ENCODE measurements at regions not wholly inside any gene's neighbourhood (a gene's known extent, or its start where the extent isn't known, plus 50 kb on each side); places are given as distances from the start of the nearest gene placed in this dataset.

DNA sequence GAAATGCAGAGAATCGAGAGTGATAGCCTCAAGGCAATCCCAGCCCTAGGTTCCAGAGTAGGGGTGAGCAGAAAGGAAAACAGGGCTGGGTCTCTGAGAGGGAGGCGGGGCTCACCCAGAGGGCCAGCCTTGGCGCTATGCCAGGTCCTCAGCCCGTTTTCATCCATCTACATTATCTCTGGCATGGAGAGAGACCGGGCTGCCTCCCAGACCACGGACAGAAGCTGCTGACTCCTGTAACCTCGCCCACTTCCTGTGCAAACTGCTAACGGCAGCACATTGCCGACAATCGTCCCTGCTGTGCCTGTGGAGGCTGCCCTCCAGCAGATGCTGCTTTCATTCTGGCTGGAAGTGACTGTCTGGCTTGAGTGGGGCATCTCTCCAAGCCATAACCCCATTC is 569.1 kb downstream of the NPHP4 start:
- TF ChIP-seq, protein P1, sequence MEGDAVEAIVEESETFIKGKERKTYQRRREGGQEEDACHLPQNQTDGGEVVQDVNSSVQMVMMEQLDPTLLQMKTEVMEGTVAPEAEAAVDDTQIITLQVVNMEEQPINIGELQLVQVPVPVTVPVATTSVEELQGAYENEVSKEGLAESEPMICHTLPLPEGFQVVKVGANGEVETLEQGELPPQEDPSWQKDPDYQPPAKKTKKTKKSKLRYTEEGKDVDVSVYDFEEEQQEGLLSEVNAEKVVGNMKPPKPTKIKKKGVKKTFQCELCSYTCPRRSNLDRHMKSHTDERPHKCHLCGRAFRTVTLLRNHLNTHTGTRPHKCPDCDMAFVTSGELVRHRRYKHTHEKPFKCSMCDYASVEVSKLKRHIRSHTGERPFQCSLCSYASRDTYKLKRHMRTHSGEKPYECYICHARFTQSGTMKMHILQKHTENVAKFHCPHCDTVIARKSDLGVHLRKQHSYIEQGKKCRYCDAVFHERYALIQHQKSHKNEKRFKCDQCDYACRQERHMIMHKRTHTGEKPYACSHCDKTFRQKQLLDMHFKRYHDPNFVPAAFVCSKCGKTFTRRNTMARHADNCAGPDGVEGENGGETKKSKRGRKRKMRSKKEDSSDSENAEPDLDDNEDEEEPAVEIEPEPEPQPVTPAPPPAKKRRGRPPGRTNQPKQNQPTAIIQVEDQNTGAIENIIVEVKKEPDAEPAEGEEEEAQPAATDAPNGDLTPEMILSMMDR (IDR thresholded peaks at IDR 0.05): no peak
- TF ChIP-seq, protein P2, sequence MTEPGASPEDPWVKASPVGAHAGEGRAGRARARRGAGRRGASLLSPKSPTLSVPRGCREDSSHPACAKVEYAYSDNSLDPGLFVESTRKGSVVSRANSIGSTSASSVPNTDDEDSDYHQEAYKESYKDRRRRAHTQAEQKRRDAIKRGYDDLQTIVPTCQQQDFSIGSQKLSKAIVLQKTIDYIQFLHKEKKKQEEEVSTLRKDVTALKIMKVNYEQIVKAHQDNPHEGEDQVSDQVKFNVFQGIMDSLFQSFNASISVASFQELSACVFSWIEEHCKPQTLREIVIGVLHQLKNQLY (CRISPR knock-in tag; IDR thresholded peaks at IDR 0.05): no peak
- no peak for TF ChIP-seq ZNF232 (CRISPR knock-in tag; IDR thresholded peaks at IDR 0.05)
- TF ChIP-seq, protein P3, sequence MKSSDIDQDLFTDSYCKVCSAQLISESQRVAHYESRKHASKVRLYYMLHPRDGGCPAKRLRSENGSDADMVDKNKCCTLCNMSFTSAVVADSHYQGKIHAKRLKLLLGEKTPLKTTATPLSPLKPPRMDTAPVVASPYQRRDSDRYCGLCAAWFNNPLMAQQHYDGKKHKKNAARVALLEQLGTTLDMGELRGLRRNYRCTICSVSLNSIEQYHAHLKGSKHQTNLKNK (CRISPR knock-in tag; IDR thresholded peaks at IDR 0.05): no peak

All from WTC11 (cell line).